ENCODE measurements at regions not wholly inside any gene's neighbourhood (a gene's known extent, or its start where the extent isn't known, plus 50 kb on each side); places are given as distances from the start of the nearest gene placed in this dataset.
A peak's percentile ranks its signal among the peaks of the same experiment; 100 is the strongest.

GRCh38 chr5:73297430-73297829 lies 124.4 kb downstream of the TMEM174 start:
- Histone ChIP-seq H3K27ac (no peak overlapping the region), H3K27me3 (peaks cover 71 to 100% of the 10 kb centered on the region in 2 donors), H3K4me1 (peaks cover 0 to 9% of the 10 kb centered on the region in 2 donors), H3K36me3 (no peaks in the 10 kb centered on the region), H3K4me3 (no peak overlapping the region), H3K9me3 (no peaks in the 10 kb centered on the region)
- intact Hi-C loops (cut with DNase I), result loop anchor here in 1 of 2 donors (5.0 kb wide), 1 partner anchor 140 kb away; no protein-coding TSS in a partner anchor
- ATAC-seq, result no peak
- DNase-seq, result no peak
- TF ChIP-seq, protein P1, sequence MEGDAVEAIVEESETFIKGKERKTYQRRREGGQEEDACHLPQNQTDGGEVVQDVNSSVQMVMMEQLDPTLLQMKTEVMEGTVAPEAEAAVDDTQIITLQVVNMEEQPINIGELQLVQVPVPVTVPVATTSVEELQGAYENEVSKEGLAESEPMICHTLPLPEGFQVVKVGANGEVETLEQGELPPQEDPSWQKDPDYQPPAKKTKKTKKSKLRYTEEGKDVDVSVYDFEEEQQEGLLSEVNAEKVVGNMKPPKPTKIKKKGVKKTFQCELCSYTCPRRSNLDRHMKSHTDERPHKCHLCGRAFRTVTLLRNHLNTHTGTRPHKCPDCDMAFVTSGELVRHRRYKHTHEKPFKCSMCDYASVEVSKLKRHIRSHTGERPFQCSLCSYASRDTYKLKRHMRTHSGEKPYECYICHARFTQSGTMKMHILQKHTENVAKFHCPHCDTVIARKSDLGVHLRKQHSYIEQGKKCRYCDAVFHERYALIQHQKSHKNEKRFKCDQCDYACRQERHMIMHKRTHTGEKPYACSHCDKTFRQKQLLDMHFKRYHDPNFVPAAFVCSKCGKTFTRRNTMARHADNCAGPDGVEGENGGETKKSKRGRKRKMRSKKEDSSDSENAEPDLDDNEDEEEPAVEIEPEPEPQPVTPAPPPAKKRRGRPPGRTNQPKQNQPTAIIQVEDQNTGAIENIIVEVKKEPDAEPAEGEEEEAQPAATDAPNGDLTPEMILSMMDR (IDR thresholded peaks at IDR 0.05), result no peak

DNA sequence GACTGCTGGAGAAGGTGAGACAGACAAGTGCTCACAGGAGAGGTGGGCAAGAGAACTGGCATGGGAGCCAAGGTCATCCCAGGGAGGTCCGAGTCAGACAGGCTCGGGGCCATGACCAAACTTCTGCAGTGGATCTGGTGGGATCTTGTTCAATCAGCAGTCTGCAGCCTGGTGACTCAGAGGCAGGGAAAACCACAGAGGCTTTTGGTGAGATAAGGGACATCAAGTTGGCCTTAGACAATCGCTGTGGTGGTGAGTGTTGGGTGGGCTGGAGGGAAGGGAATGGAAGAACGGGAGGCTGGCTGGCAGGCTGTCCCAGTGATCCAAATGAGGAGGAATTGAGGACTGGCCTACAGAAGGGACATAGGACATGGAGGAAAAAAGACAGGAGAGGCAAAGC lies 123.8 kb downstream of the TMEM174 start:
- H3K9me3 ChIP-seq, result no peaks in the 10 kb centered on the region
- no peak overlapping the region for H3K4me3 ChIP-seq
- peaks cover 71 to 100% of the 10 kb centered on the region in 2 donors for H3K27me3 ChIP-seq
- TF ChIP-seq, protein P1 (IDR thresholded peaks at IDR 0.05), result no peak
- DNase-seq, result no peak
- no peak for ATAC-seq
- H3K36me3 ChIP-seq, result no peaks in the 10 kb centered on the region
- H3K4me1 ChIP-seq, result peaks cover 0 to 9% of the 10 kb centered on the region in 2 donors
- intact Hi-C loops (cut with DNase I), result loop anchor here in 1 of 2 donors (5.0 kb wide), 1 partner anchor 141 kb away; no protein-coding TSS in a partner anchor
- no peak overlapping the region for H3K27ac ChIP-seq

DNA sequence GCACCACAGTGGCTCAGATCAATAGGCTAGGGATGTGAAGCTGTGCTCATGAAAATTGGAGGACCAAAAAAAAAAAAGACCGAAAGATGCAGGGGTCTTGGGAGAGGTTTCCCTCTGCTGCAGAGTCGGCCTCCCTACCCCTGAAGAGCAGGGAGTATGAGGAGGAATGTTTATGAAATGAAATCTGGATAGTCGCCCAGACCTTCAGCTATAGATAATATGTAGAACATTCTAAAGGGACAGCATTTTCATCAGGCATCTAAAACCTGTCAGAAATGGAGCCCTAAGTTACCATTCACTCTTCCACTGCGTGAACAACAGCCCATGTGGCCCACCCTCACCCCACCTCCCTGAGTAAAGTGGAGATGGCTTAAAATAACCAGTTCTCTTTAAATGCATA lies 122.9 kb downstream of the TMEM174 start:
- H3K4me3 ChIP-seq, result no peak overlapping the region
- intact Hi-C loops (cut with DNase I), result loop anchor here in 1 of 2 donors (5.0 kb wide), 1 partner anchor 141 kb away; no protein-coding TSS in a partner anchor
- H3K27ac ChIP-seq, result no peak overlapping the region
- ATAC-seq, result no peak
- TF ChIP-seq, protein P1 (IDR thresholded peaks at IDR 0.05), result no peak
- peaks cover 71 to 100% of the 10 kb centered on the region in 2 donors for H3K27me3 ChIP-seq
- H3K9me3 ChIP-seq, result no peaks in the 10 kb centered on the region
- DNase-seq, result no peak
- no peaks in the 10 kb centered on the region for H3K36me3 ChIP-seq
- H3K4me1 ChIP-seq, result peaks cover 0 to 9% of the 10 kb centered on the region in 2 donors

DNA sequence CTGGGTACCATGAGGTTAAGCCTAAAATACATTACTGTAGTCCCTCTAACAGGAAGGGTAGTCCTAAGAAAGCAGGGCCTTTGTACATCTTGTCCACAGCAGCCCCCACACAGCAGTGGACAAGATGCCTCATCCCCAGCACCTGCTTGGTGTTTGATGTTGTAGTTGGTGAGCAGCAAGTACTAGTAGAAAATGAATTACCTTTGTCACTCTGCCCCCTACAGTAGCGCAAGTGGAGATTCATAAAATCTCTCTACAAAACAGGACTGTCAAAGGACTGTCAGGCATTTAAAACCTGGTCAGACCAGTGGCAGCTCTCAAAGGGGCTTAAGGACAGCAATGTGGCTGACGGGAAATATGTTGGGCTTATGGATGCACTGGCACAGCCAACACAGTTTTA lies 122.5 kb downstream of the TMEM174 start:
- no peak overlapping the region for H3K27ac ChIP-seq
- peaks cover 71 to 100% of the 10 kb centered on the region in 2 donors for H3K27me3 ChIP-seq
- no peaks in the 10 kb centered on the region for H3K9me3 ChIP-seq
- DNase-seq (no peak), ATAC-seq (peak; percentile 68)
- intact Hi-C loops (cut with DNase I), result loop anchor here in 1 of 2 donors (5.0 kb wide), 1 partner anchor 142 kb away; no protein-coding TSS in a partner anchor
- no peak overlapping the region for H3K4me3 ChIP-seq
- no peaks in the 10 kb centered on the region for H3K36me3 ChIP-seq
- H3K4me1 ChIP-seq, result peaks cover 0 to 9% of the 10 kb centered on the region in 2 donors
- TF ChIP-seq, protein P1 (IDR thresholded peaks at IDR 0.05), result no peak

GRCh38 chr5:73292816-73293459 lies 119.9 kb downstream of the TMEM174 start:
- Histone ChIP-seq H3K36me3 (no peaks in the 10 kb centered on the region), H3K4me1 (no peaks in the 10 kb centered on the region), H3K27me3 (peaks cover 55 to 90% of the 10 kb centered on the region in 2 donors), H3K27ac (no peak overlapping the region), H3K4me3 (no peak overlapping the region), H3K9me3 (no peaks in the 10 kb centered on the region)
- DNase-seq, result no peak
- intact Hi-C loops (cut with DNase I), result no loop called here
- TF ChIP-seq, protein P1 (IDR thresholded peaks at IDR 0.05), result no peak
- ATAC-seq, result no peak
